Uterus (tissue), 2 donors: ENCODE measurements at regions not wholly inside any gene's neighbourhood (a gene's known extent, or its start where the extent isn't known, plus 50 kb on each side); places are given as distances from the start of the nearest gene placed in this dataset.

Source experiments
- POLR2A ChIP-seq, 2 donors: fragments of 450-650 bp; IDR thresholded peaks; one replicate each; pipeline ENCODE4 v1.6.1; 2016; ENCODE audit warnings: antibody characterized with exemption in 2 of 2, mild to moderate bottlenecking in 1 of 2, moderate library complexity in 1 of 2
- TF ChIP-seq, protein P1 (sequence below), 4 experiments: fragments of 200-600 bp in 2 of 4; fragments of 450-650 bp in 2 of 4; sonication (generic) in 2 of 4; IDR thresholded peaks; one replicate each; pipeline ENCODE4 v1.5.1; 2016 to 2019; ENCODE audit warnings: antibody characterized with exemption in 4 of 4, mild to moderate bottlenecking in 2 of 4, moderate library complexity in 1 of 4

DNA sequence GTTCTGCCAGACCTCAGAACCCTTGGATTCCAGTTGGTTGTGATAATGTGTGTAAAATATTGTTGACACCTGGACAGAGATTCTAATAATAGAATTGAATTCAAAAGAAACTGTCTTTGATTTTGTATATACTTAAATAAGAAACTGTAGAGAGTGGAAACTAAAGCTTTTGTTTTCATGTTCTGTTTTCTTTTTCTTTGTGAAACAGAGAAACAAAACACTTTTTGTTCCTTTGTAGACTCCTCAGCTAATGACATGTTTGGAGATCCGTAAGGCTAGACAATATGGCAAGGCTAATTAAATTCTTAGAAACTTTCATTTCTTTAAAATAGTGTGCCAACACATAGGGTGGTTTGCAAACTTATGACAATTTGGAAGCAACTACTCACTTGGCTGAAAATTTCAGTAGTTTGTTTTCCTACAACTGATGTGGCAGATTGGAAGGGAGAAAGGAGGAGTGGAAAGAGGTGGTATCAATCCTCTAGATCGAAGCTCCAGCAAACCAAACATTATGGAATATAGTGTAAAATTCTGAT, 90.9 kb upstream of the FAT1 start:
- TF ChIP-seq, protein P1, sequence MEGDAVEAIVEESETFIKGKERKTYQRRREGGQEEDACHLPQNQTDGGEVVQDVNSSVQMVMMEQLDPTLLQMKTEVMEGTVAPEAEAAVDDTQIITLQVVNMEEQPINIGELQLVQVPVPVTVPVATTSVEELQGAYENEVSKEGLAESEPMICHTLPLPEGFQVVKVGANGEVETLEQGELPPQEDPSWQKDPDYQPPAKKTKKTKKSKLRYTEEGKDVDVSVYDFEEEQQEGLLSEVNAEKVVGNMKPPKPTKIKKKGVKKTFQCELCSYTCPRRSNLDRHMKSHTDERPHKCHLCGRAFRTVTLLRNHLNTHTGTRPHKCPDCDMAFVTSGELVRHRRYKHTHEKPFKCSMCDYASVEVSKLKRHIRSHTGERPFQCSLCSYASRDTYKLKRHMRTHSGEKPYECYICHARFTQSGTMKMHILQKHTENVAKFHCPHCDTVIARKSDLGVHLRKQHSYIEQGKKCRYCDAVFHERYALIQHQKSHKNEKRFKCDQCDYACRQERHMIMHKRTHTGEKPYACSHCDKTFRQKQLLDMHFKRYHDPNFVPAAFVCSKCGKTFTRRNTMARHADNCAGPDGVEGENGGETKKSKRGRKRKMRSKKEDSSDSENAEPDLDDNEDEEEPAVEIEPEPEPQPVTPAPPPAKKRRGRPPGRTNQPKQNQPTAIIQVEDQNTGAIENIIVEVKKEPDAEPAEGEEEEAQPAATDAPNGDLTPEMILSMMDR (IDR thresholded peaks at IDR 0.05), result no peak
- no peak for TF ChIP-seq POLR2A (IDR thresholded peaks at IDR 0.05)
